Hepatocyte (in vitro differentiated cells): ENCODE measurements at regions not wholly inside any gene's neighbourhood (a gene's known extent, or its start where the extent isn't known, plus 50 kb on each side); places are given as distances from the start of the nearest gene placed in this dataset.
"Not testable (repeated sequence)": the region's sequence is repeated elsewhere in the genome, so short reads cannot be mapped to it uniquely, and the experiment has no call there.

Experiments used
- DNase-seq: peaks from one replicate; pipeline ENCODE4 v3.0.0-alpha.2; 2016; ENCODE audit warnings: low spot score
- H2AFZ ChIP-seq: fragments of 200-600 bp; sonication (generic); 2 replicates; pipeline ENCODE4 v1.6.0; 2016; ENCODE audit warnings: antibody characterized with exemption, mild to moderate bottlenecking
- H3K27ac ChIP-seq: fragments of 200-600 bp; sonication (generic); 2 replicates; pipeline ENCODE4 v1.5.1; 2016; ENCODE audit warnings: mild to moderate bottlenecking
- H3K27me3 ChIP-seq: fragments of 200-600 bp; sonication (generic); 2 replicates; pipeline ENCODE4 v1.6.1; 2016
- H3K36me3 ChIP-seq: fragments of 200-600 bp; sonication (generic); replicated peaks from 2 replicates; pipeline ENCODE4 v1.5.1; 2016; ENCODE audit warnings: low read depth; ENCODE audit not compliant: insufficient read depth
- H3K4me1 ChIP-seq: fragments of 200-600 bp; sonication (generic); 2 replicates; pipeline ENCODE4 v1.5.1; 2016; ENCODE audit warnings: mild to moderate bottlenecking, moderate library complexity; ENCODE audit not compliant: insufficient read depth
- H3K4me2 ChIP-seq: fragments of 200-600 bp; sonication (generic); 2 replicates; pipeline ENCODE4 v1.6.0; 2016
- H3K4me3 ChIP-seq: fragments of 200-600 bp; sonication (generic); 2 replicates; pipeline ENCODE4 v1.5.1; 2016; ENCODE audit warnings: mild to moderate bottlenecking
- H3K79me2 ChIP-seq: fragments of 200-600 bp; sonication (generic); 2 replicates; pipeline ENCODE4 v1.6.0; 2017; ENCODE audit warnings: mild to moderate bottlenecking
- H3K9me2 ChIP-seq: fragments of 200-600 bp; sonication (generic); replicated peaks from 2 replicates; pipeline ENCODE4 v1.6.0; 2017; ENCODE audit warnings: mild to moderate bottlenecking; ENCODE audit not compliant: insufficient read depth
- H3K9me3 ChIP-seq: fragments of 200-600 bp; sonication (generic); 2 replicates; pipeline ENCODE4 v1.5.1; 2016; ENCODE audit warnings: low read depth, mild to moderate bottlenecking
- H4K20me1 ChIP-seq: fragments of 200-600 bp; sonication (generic); 2 replicates; pipeline ENCODE4 v1.6.0; 2016; ENCODE audit warnings: mild to moderate bottlenecking; ENCODE audit not compliant: insufficient read depth, poor library complexity, severe bottlenecking
- EZH2 ChIP-seq: fragments of 200-600 bp; sonication (generic); IDR thresholded peaks from 2 replicates; pipeline ENCODE4 v1.6.1; 2016; ENCODE audit warnings: antibody characterized with exemption, mild to moderate bottlenecking, borderline replicate concordance
- EZH2phosphoT487 ChIP-seq: fragments of 200-600 bp; sonication (generic); IDR thresholded peaks from one replicate; pipeline ENCODE4 v1.6.1; 2018; ENCODE audit warnings: antibody characterized with exemption, mild to moderate bottlenecking, low read depth, moderate library complexity; ENCODE audit not compliant: unreplicated experiment, severe bottlenecking
- WGBS: methylation state at CpG from one replicate; pipeline ENCODE4 v1.1.6; 2016; ENCODE audit warnings: low lambda C conversion rate; ENCODE audit errors: missing lambda C conversion rate; 5-methylcytosine and 5-hydroxymethylcytosine counted together
- TF ChIP-seq, protein P1 (sequence below): fragments of 200-600 bp; sonication (generic); IDR thresholded peaks from 2 replicates; pipeline ENCODE4 v1.5.1; 2016; ENCODE audit warnings: antibody characterized with exemption, mild to moderate bottlenecking; ENCODE audit not compliant: poor library complexity

- Histone ChIP-seq H3K9me3 (no peaks in the 10 kb centered on the region), H3K27me3 (no peaks in the 10 kb centered on the region), H3K79me2 (no peaks in the 10 kb centered on the region), H3K4me3 (no peak overlapping the region), H3K4me1 (no peaks in the 10 kb centered on the region), H3K36me3 (no peaks in the 10 kb centered on the region), H2AFZ (no peak overlapping the region), H3K9me2 (no peaks in the 10 kb centered on the region), H4K20me1 (no peaks in the 10 kb centered on the region), H3K27ac (no peak overlapping the region), H3K4me2 (no peak overlapping the region)
- no peak for DNase-seq
- TF ChIP-seq, protein P1, sequence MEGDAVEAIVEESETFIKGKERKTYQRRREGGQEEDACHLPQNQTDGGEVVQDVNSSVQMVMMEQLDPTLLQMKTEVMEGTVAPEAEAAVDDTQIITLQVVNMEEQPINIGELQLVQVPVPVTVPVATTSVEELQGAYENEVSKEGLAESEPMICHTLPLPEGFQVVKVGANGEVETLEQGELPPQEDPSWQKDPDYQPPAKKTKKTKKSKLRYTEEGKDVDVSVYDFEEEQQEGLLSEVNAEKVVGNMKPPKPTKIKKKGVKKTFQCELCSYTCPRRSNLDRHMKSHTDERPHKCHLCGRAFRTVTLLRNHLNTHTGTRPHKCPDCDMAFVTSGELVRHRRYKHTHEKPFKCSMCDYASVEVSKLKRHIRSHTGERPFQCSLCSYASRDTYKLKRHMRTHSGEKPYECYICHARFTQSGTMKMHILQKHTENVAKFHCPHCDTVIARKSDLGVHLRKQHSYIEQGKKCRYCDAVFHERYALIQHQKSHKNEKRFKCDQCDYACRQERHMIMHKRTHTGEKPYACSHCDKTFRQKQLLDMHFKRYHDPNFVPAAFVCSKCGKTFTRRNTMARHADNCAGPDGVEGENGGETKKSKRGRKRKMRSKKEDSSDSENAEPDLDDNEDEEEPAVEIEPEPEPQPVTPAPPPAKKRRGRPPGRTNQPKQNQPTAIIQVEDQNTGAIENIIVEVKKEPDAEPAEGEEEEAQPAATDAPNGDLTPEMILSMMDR, result no peak
- TF ChIP-seq EZH2phosphoT487, result no peak
- no peak for TF ChIP-seq EZH2
- 89% methylated on average over 4 of the region's 4 CpGs for WGBS
Measured at GRCh38 chr15:38638811-38639210, 74.2 kb upstream of the RASGRP1 start.

DNA sequence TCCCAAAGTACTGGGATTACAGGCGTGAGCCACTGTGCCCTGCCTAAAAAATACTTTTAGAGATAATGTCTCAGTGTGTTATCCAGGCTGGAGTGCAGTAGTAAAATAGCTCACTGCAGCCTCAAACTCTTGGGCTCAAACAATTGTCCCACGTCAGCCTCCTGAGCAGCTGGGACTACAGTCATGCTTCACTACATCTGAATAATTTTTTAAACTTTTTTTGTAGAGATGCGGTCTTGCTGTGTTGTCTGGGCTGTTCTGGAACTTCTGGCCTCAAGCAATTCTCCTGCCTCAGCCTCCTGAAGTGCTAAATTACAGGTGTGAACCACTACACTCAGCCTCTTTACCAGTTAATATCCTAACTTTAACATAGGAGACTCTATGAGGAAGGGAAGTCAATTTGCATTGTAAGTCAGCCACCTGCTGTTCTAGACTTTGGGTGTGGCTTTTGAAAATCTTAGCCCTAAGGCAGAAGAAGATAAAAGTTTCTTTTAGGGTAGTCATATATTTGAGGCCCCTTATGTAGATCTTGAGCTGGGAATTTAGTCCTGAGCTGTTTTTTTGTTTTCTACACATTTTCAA, 78.2 kb upstream of the RASGRP1 start:
- H3K27ac ChIP-seq, result no peak overlapping the region
- no peaks in the 10 kb centered on the region for H3K9me3 ChIP-seq
- no peaks in the 10 kb centered on the region for H3K27me3 ChIP-seq
- H3K79me2 ChIP-seq, result no peaks in the 10 kb centered on the region
- H3K4me2 ChIP-seq, result no peak overlapping the region
- H3K4me3 ChIP-seq, result no peak overlapping the region
- H3K4me1 ChIP-seq, result no peaks in the 10 kb centered on the region
- TF ChIP-seq EZH2 (no peak), EZH2phosphoT487 (no peak)
- TF ChIP-seq, protein P1, result no peak
- no peak overlapping the region for H2AFZ ChIP-seq
- H3K36me3 ChIP-seq, result no peaks in the 10 kb centered on the region
- DNase-seq, result no peak
- H4K20me1 ChIP-seq, result no peaks in the 10 kb centered on the region
- H3K9me2 ChIP-seq, result no peaks in the 10 kb centered on the region
- WGBS, result 76% methylated on average over 3 of the region's 3 CpGs

- 89% methylated on average over 3 of the region's 3 CpGs for WGBS
- not testable (repeated sequence) for H3K4me1 ChIP-seq, DNase-seq, H4K20me1 ChIP-seq, H3K36me3 ChIP-seq, H2AFZ ChIP-seq, H3K4me2 ChIP-seq, H3K9me3 ChIP-seq, H3K9me2 ChIP-seq, H3K79me2 ChIP-seq, H3K4me3 ChIP-seq, H3K27me3 ChIP-seq, H3K27ac ChIP-seq
Measured at GRCh38 chr15:38644353-38644752, 79.7 kb upstream of the RASGRP1 start.

- TF ChIP-seq EZH2, result no peak
- TF ChIP-seq, protein P1, result no peak
- no peak for TF ChIP-seq EZH2phosphoT487
- no peak overlapping the region for H3K4me2 ChIP-seq
- H3K4me1 ChIP-seq, result no peaks in the 10 kb centered on the region
- 93% methylated on average over 3 of the region's 3 CpGs for WGBS
- DNase-seq, result no peak
- H3K9me3 ChIP-seq, result no peaks in the 10 kb centered on the region
- H3K4me3 ChIP-seq, result no peak overlapping the region
- H3K79me2 ChIP-seq, result no peaks in the 10 kb centered on the region
- no peaks in the 10 kb centered on the region for H4K20me1 ChIP-seq
- peaks cover 3% of the 10 kb centered on the region for H3K27me3 ChIP-seq
- H2AFZ ChIP-seq, result no peak overlapping the region
- H3K9me2 ChIP-seq, result no peaks in the 10 kb centered on the region
- no peaks in the 10 kb centered on the region for H3K36me3 ChIP-seq
- H3K27ac ChIP-seq, result no peak overlapping the region
Measured at GRCh38 chr15:38646716-38647115, 82.1 kb upstream of the RASGRP1 start.
